Endothelial cell of umbilical vein (primary cell): ENCODE measurements at regions not wholly inside any gene's neighbourhood (a gene's known extent, or its start where the extent isn't known, plus 50 kb on each side); places are given as distances from the start of the nearest gene placed in this dataset.

Experiments used
- BruUV-seq: library from RNA; stranded (reverse); fragments of 400-500 nt; replicated peaks from 2 replicates; lab custom pipeline; 2021; lab: Mats Ljungman, UMichigan
- CTCF ChIA-PET: fragments of 300-600, 350-600 bp; sonication (Branson Sonifier 250); formaldehyde crosslinking; loops from one replicate; lab custom pipeline; 2021; ENCODE audit warnings: antibody characterized with exemption, inconsistent platforms; lab: Charles Lee
- POLR2A ChIA-PET: fragments of 300-600, 350-600 bp; sonication (Branson Sonifier 250); formaldehyde crosslinking; loops from one replicate; lab custom pipeline; 2021; ENCODE audit warnings: antibody characterized with exemption, inconsistent platforms; lab: Charles Lee
- DNase-seq: peaks from one replicate; pipeline ENCODE4 v3.0.0-alpha.2; 2011; ENCODE audit warnings: low read depth, low spot score
- FAIRE-seq: peaks from 2 replicates; lab custom pipeline; 2011; peaks lifted over from hg19 to GRCh38; lab: Jason Lieb, UNC
- H2AFZ ChIP-seq: 2 replicates; pipeline ENCODE4 v1.6.0; 2012; ENCODE audit warnings: low read depth, low read length, control low read depth, inconsistent platforms
- H3K27ac ChIP-seq: 2 replicates; pipeline ENCODE4 v1.5.1; 2011; ENCODE audit warnings: low read depth, mild to moderate bottlenecking, control low read depth, low read length, moderate library complexity; ENCODE audit not compliant: insufficient read depth
- H3K27me3 ChIP-seq, 2 experiments: 2 replicates each; pipeline versions ENCODE4 v1.6.0 to v1.6.1; 2011; ENCODE audit warnings: low read length in 2 of 2, mixed read lengths in 1 of 2; ENCODE audit not compliant: control insufficient read depth in 2 of 2, insufficient read depth in 2 of 2
- H3K36me3 ChIP-seq, 2 experiments: 2 replicates in 1 of 2; 3 replicates in 1 of 2; pipeline ENCODE4 v1.5.1; 2011; ENCODE audit warnings: low read length in 2 of 2, mild to moderate bottlenecking in 1 of 2, moderate library complexity in 1 of 2; ENCODE audit not compliant: control insufficient read depth in 2 of 2, insufficient read depth in 2 of 2; ENCODE audit errors: extremely low read depth in 1 of 2
- H3K4me1 ChIP-seq: 3 replicates; pipeline ENCODE4 v1.5.1; 2011; ENCODE audit warnings: mild to moderate bottlenecking, low read length; ENCODE audit not compliant: control insufficient read depth, insufficient read depth; ENCODE audit errors: extremely low read depth
- H3K4me2 ChIP-seq: 2 replicates; pipeline ENCODE4 v1.6.1; 2011; ENCODE audit warnings: low read length, control low read depth, mixed read lengths; ENCODE audit not compliant: insufficient read depth
- H3K4me3 ChIP-seq, 3 experiments: fragments of 200-600 bp in 1 of 3; sonication (generic), shearing (Covaris generic) in 1 of 3; replicated peaks in 1 of 3; 2 replicates each; pipeline ENCODE4 v1.5.1; 2011 to 2016; ENCODE audit warnings: control low read depth in 3 of 3, low read length in 3 of 3, mild to moderate bottlenecking in 2 of 3, inconsistent platforms in 1 of 3, low read depth in 1 of 3, moderate library complexity in 1 of 3; ENCODE audit not compliant: insufficient read depth in 1 of 3
- H3K79me2 ChIP-seq: 2 replicates; pipeline ENCODE4 v1.6.0; 2012; ENCODE audit warnings: low read length, inconsistent platforms; ENCODE audit not compliant: control insufficient read depth, insufficient read depth
- H3K9ac ChIP-seq: replicated peaks from 2 replicates; pipeline ENCODE3; 2011; ENCODE audit warnings: low read length, control low read depth; ENCODE audit not compliant: insufficient read depth; ENCODE audit errors: extremely low read depth
- H3K9me1 ChIP-seq: replicated peaks from 3 replicates; pipeline ENCODE4 v1.6.0; 2011; ENCODE audit warnings: mild to moderate bottlenecking, low read length; ENCODE audit not compliant: control insufficient read depth, insufficient read depth; ENCODE audit errors: extremely low read depth
- H3K9me3 ChIP-seq: replicated peaks from 2 replicates; pipeline ENCODE4 v1.5.1; 2012; ENCODE audit warnings: low read length, inconsistent platforms; ENCODE audit not compliant: control insufficient read depth, insufficient read depth
- H4K20me1 ChIP-seq: replicated peaks from 2 replicates; pipeline ENCODE3; 2011; ENCODE audit warnings: mild to moderate bottlenecking, low read length; ENCODE audit not compliant: control insufficient read depth, insufficient read depth; ENCODE audit errors: extremely low read depth
- EZH2 ChIP-seq: IDR thresholded peaks from 2 replicates; pipeline ENCODE4 v1.6.1; 2012; ENCODE audit warnings: borderline replicate concordance, low read depth, mild to moderate bottlenecking, moderate library complexity, low read length, inconsistent platforms; ENCODE audit not compliant: severe bottlenecking
- FOS ChIP-seq: IDR thresholded peaks from 2 replicates; pipeline ENCODE4 v1.6.1; 2011; ENCODE audit warnings: mild to moderate bottlenecking, low read length, moderate library complexity, borderline replicate concordance; ENCODE audit not compliant: insufficient read depth
- GATA2 ChIP-seq: IDR thresholded peaks from 2 replicates; pipeline ENCODE4 v1.7.0; 2011; ENCODE audit warnings: low read depth, mild to moderate bottlenecking, moderate library complexity, mixed read lengths, low read length; ENCODE audit not compliant: insufficient read length, insufficient read depth
- JUN ChIP-seq: IDR thresholded peaks from 2 replicates; pipeline ENCODE4 v1.6.1; 2011; ENCODE audit warnings: borderline replicate concordance, low read depth; ENCODE audit not compliant: insufficient read length, insufficient read depth
- MYC ChIP-seq: IDR thresholded peaks from one replicate; pipeline ENCODE4 v1.6.1; 2011; ENCODE audit warnings: mild to moderate bottlenecking, low read depth, low read length
- POLR2A ChIP-seq: IDR thresholded peaks from 2 replicates; pipeline ENCODE4 v1.6.1; 2012; ENCODE audit warnings: low read depth, mild to moderate bottlenecking, control low read depth, low read length
- POLR2AphosphoS5 ChIP-seq: IDR thresholded peaks from 2 replicates; pipeline ENCODE4 v1.6.1; 2012; ENCODE audit warnings: low read depth, mild to moderate bottlenecking, control low read depth, low read length, moderate library complexity; ENCODE audit not compliant: insufficient read depth
- dilution Hi-C: fragments of 300-500 bp; cut with MboI; formaldehyde crosslinking; loops from one replicate; pipeline ENCODE4 v1.15.0; 2019; ENCODE audit warnings: low sequenced_read_pairs; ENCODE audit not compliant: extremely low pct_ligation_motif_present
- intact Hi-C: fragments of 100-400 bp; cut with micrococcal nuclease; formaldehyde crosslinking; loops from one replicate; pipeline ENCODE4 v1.10.0; 2022
- TF ChIP-seq, protein P1 (sequence below), 2 donors: IDR thresholded peaks; 1 replicate in 1 of 2; 2 replicates in 1 of 2; pipeline ENCODE4 v1.5.1; 2011; ENCODE audit warnings: low read length in 2 of 2, mild to moderate bottlenecking in 2 of 2, moderate library complexity in 2 of 2, control low read depth in 1 of 2, inconsistent platforms in 1 of 2, low read depth in 1 of 2; ENCODE audit not compliant: insufficient read depth in 1 of 2; ENCODE audit errors: extremely low read depth in 1 of 2
- TF ChIP-seq, protein P2 (sequence below): IDR thresholded peaks from 2 replicates; pipeline ENCODE4 v1.6.1; 2011; ENCODE audit not compliant: insufficient read depth, insufficient read length

DNA sequence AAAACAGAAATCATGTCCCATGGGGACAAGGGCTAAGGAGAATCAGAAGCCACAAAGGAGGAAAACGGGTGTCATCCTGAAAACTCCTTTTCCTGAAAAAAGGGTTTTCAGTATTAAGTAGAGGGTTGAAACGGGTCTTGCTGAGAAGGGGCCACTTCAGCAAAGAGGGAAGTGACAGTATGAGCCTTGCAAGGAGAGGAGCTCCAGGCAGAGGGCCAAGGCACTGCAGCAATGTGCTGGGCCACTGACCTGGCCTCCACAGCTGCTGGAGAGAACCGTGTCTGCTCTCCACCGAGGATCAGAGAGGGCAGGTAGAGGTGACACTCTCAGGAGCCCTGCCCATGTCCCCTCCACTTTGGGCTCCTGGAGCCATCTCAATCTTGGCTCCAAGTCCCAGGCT is 103.3 kb downstream of the NCOR2 start:
- dilution Hi-C loops, result no loop called here

More for the DNA sequence above, 103.3 kb downstream of the NCOR2 start:
- no peaks in the 10 kb centered on the region for H3K27me3 ChIP-seq
- H2AFZ ChIP-seq, result no peak overlapping the region
- no peak overlapping the region for H3K27ac ChIP-seq
- POLR2A ChIA-PET, result no interaction called here
- H4K20me1 ChIP-seq, result no peaks in the 10 kb centered on the region
- H3K4me1 ChIP-seq, result peaks cover 12% of the 10 kb centered on the region
- H3K36me3 ChIP-seq, result peaks cover 10 to 27% of the 10 kb centered on the region in 2 experiments
- H3K9ac ChIP-seq, result no peak overlapping the region
- no peaks in the 10 kb centered on the region for H3K9me1 ChIP-seq
- DNase-seq (no peak), FAIRE-seq (no peak)
- no TSS peak for BruUV-seq
- no peak overlapping the region for H3K4me3 ChIP-seq
- peaks cover 3% of the 10 kb centered on the region for H3K79me2 ChIP-seq
- no peak overlapping the region for H3K4me2 ChIP-seq
- CTCF ChIA-PET, result interaction anchor here (1.2 to 1.9 kb wide), 3 partner anchors 10 to 84 kb away, joined by 3 to 6 read pairs (median 4); no protein-coding TSS in a partner anchor
- peaks cover 2% of the 10 kb centered on the region for H3K9me3 ChIP-seq
- TF ChIP-seq FOS (no peak), JUN (no peak), POLR2A (no peak), POLR2AphosphoS5 (no peak), GATA2 (no peak), EZH2 (no peak), MYC (no peak)
- TF ChIP-seq, protein P1, sequence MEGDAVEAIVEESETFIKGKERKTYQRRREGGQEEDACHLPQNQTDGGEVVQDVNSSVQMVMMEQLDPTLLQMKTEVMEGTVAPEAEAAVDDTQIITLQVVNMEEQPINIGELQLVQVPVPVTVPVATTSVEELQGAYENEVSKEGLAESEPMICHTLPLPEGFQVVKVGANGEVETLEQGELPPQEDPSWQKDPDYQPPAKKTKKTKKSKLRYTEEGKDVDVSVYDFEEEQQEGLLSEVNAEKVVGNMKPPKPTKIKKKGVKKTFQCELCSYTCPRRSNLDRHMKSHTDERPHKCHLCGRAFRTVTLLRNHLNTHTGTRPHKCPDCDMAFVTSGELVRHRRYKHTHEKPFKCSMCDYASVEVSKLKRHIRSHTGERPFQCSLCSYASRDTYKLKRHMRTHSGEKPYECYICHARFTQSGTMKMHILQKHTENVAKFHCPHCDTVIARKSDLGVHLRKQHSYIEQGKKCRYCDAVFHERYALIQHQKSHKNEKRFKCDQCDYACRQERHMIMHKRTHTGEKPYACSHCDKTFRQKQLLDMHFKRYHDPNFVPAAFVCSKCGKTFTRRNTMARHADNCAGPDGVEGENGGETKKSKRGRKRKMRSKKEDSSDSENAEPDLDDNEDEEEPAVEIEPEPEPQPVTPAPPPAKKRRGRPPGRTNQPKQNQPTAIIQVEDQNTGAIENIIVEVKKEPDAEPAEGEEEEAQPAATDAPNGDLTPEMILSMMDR (IDR thresholded peaks at IDR 0.05; ENCODE audit: extremely low read depth in 1 of 2, insufficient read depth in 1 of 2, low read depth in 1 of 2, low read length in 2 of 2), result no peak
- TF ChIP-seq, protein P2, sequence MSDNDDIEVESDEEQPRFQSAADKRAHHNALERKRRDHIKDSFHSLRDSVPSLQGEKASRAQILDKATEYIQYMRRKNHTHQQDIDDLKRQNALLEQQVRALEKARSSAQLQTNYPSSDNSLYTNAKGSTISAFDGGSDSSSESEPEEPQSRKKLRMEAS, result no peak
- intact Hi-C loops, result no loop called here
